H9 (cell line): ENCODE measurements at regions not wholly inside any gene's neighbourhood (a gene's known extent, or its start where the extent isn't known, plus 50 kb on each side); places are given as distances from the start of the nearest gene placed in this dataset.

Experiments used
- DNase-seq: peaks from one replicate; pipeline ENCODE4 v3.0.0-alpha.2; 2017
- H2AFZ ChIP-seq: one replicate; pipeline ENCODE4 v1.6.1; 2013; ENCODE audit warnings: mild to moderate bottlenecking, low read length, control low read depth, moderate library complexity
- H2AK5ac ChIP-seq: 2 replicates; pipeline ENCODE4 v1.6.1; 2013; ENCODE audit warnings: low read length, control low read depth, mixed read lengths; ENCODE audit not compliant: insufficient read length
- H2BK120ac ChIP-seq: one replicate; pipeline ENCODE4 v1.6.1; 2013; ENCODE audit warnings: low read depth, mild to moderate bottlenecking, low read length, control low read depth, inconsistent platforms; ENCODE audit not compliant: poor library complexity, severe bottlenecking
- H2BK12ac ChIP-seq: 2 replicates; pipeline ENCODE4 v1.6.1; 2013; ENCODE audit warnings: low read length, control low read depth, mixed read lengths, low read depth; ENCODE audit not compliant: insufficient read length
- H2BK15ac ChIP-seq: 2 replicates; pipeline ENCODE4 v1.6.1; 2013; ENCODE audit warnings: low read depth, low read length, control low read depth
- H2BK20ac ChIP-seq: one replicate; pipeline ENCODE4 v1.6.1; 2013; ENCODE audit warnings: low read depth, mild to moderate bottlenecking, low read length, control low read depth, inconsistent platforms; ENCODE audit not compliant: poor library complexity, severe bottlenecking
- H2BK5ac ChIP-seq: 2 replicates; pipeline ENCODE4 v1.6.1; 2013; ENCODE audit warnings: low read length, control low read depth, mixed read lengths; ENCODE audit not compliant: insufficient read length
- H3K14ac ChIP-seq: 2 replicates; pipeline ENCODE4 v1.6.1; 2013; ENCODE audit warnings: low read length, control low read depth; ENCODE audit not compliant: insufficient read depth
- H3K18ac ChIP-seq: 2 replicates; pipeline ENCODE4 v1.6.1; 2013; ENCODE audit warnings: low read depth, mild to moderate bottlenecking, mixed read lengths, low read length, control low read depth; ENCODE audit not compliant: insufficient read length
- H3K23ac ChIP-seq: 2 replicates; pipeline ENCODE4 v1.6.1; 2013; ENCODE audit warnings: low read length, control low read depth, mixed read lengths, low read depth; ENCODE audit not compliant: insufficient read length
- H3K23me2 ChIP-seq: 2 replicates; pipeline ENCODE4 v1.6.1; 2013; ENCODE audit warnings: low read depth, mild to moderate bottlenecking, mixed read lengths, low read length, control low read depth; ENCODE audit not compliant: insufficient read length, poor library complexity, severe bottlenecking
- H3K27ac ChIP-seq: 2 replicates; pipeline ENCODE4 v1.5.1; 2013; ENCODE audit warnings: low read length, control low read depth, mixed read lengths, low read depth; ENCODE audit not compliant: insufficient read length
- H3K27me3 ChIP-seq: 2 replicates; pipeline ENCODE4 v1.6.1; 2013; ENCODE audit warnings: low read length, control low read depth, inconsistent platforms; ENCODE audit not compliant: insufficient read depth
- H3K4ac ChIP-seq: 2 replicates; pipeline ENCODE4 v1.6.1; 2013; ENCODE audit warnings: low read depth, mild to moderate bottlenecking, control low read depth, inconsistent platforms, low read length, moderate library complexity
- H3K4me1 ChIP-seq: 2 replicates; pipeline ENCODE4 v1.6.1; 2013; ENCODE audit warnings: low read length, control low read depth, inconsistent platforms; ENCODE audit not compliant: insufficient read depth
- H3K4me2 ChIP-seq: 2 replicates; pipeline ENCODE4 v1.6.1; 2013; ENCODE audit warnings: low read length, control low read depth, mixed read lengths; ENCODE audit not compliant: insufficient read length, insufficient read depth
- H3K56ac ChIP-seq: 2 replicates; pipeline ENCODE4 v1.6.1; 2013; ENCODE audit warnings: low read depth, mild to moderate bottlenecking, mixed read lengths, low read length, control low read depth; ENCODE audit not compliant: insufficient read length
- H3K79me1 ChIP-seq: 2 replicates; pipeline ENCODE4 v1.6.1; 2013; ENCODE audit warnings: low read depth, mild to moderate bottlenecking, moderate library complexity, low read length, control low read depth, inconsistent platforms; ENCODE audit not compliant: insufficient read depth, poor library complexity, severe bottlenecking
- H3K79me2 ChIP-seq: 2 replicates; pipeline ENCODE4 v1.6.1; 2013; ENCODE audit warnings: low read length, control low read depth, inconsistent platforms; ENCODE audit not compliant: insufficient read depth
- H3K9ac ChIP-seq: 2 replicates; pipeline ENCODE4 v1.6.1; 2013; ENCODE audit warnings: low read length, control low read depth, mixed read lengths; ENCODE audit not compliant: insufficient read length; ENCODE audit errors: extremely low read depth
- H3K9me3 ChIP-seq: one replicate; pipeline ENCODE4 v1.6.1; 2013; ENCODE audit warnings: low read depth, low read length, inconsistent platforms; ENCODE audit not compliant: control insufficient read depth
- H3T11ph ChIP-seq: one replicate; pipeline ENCODE4 v1.6.1; 2013; ENCODE audit warnings: mild to moderate bottlenecking, low read length, control low read depth, inconsistent platforms
- H4K20me1 ChIP-seq: one replicate; pipeline ENCODE4 v1.6.1; 2013; ENCODE audit not compliant: control insufficient read depth, insufficient read length, insufficient read depth
- H4K5ac ChIP-seq: 2 replicates; pipeline ENCODE4 v1.6.1; 2013; ENCODE audit warnings: low read depth, mild to moderate bottlenecking, mixed read lengths, low read length, control low read depth; ENCODE audit not compliant: insufficient read length
- H4K8ac ChIP-seq: replicated peaks from 2 replicates; pipeline ENCODE4 v1.6.1; 2013; ENCODE audit warnings: low read length, control low read depth, mixed read lengths, low read depth; ENCODE audit not compliant: insufficient read length
- H4K91ac ChIP-seq: 2 replicates; pipeline ENCODE4 v1.6.1; 2013; ENCODE audit warnings: low read depth, mild to moderate bottlenecking, moderate library complexity, mixed read lengths, low read length, control low read depth; ENCODE audit not compliant: insufficient read length
- H3K27ac Mint-ChIP-seq, 3 experiments: 2 replicates in 2 of 3; 3 replicates in 1 of 3; pipeline ENCODE4 v1.8.0; 2020 to 2021; ENCODE audit warnings: mixed read lengths in 3 of 3, mild to moderate bottlenecking in 1 of 3, moderate library complexity in 1 of 3
- H3K27me3 Mint-ChIP-seq: 2 replicates; pipeline ENCODE4 v1.8.0; 2021; ENCODE audit warnings: low read depth, mild to moderate bottlenecking, moderate library complexity, mixed read lengths
- H3K36me3 Mint-ChIP-seq, 3 experiments: 2 replicates in 2 of 3; 3 replicates in 1 of 3; pipeline ENCODE4 v1.8.0; 2020 to 2021; ENCODE audit warnings: low read depth in 3 of 3, mixed read lengths in 3 of 3; ENCODE audit not compliant: insufficient read depth in 1 of 3
- H3K4me1 Mint-ChIP-seq, 2 experiments: 2 replicates each; pipeline ENCODE4 v1.8.0; 2020; ENCODE audit warnings: mixed read lengths in 2 of 2
- H3K4me3 Mint-ChIP-seq, 2 experiments: 2 replicates in 1 of 2; 3 replicates in 1 of 2; pipeline ENCODE4 v1.8.0; 2020 to 2021; ENCODE audit warnings: mild to moderate bottlenecking in 2 of 2, mixed read lengths in 2 of 2, moderate library complexity in 1 of 2
- H3K9me3 Mint-ChIP-seq, 2 experiments: 2 replicates in 1 of 2; 3 replicates in 1 of 2; pipeline ENCODE4 v1.8.0; 2020; ENCODE audit warnings: mild to moderate bottlenecking in 2 of 2, mixed read lengths in 2 of 2, moderate library complexity in 1 of 2
- CTCF ChIP-seq: fragments of 200-600 bp; sonication (generic); conservative IDR thresholded peaks from 3 replicates; pipeline ENCODE4 v1.8.0; 2021; ENCODE audit warnings: antibody characterized with exemption, mild to moderate bottlenecking
- WGBS: extraction: QIAGEN DNeasy Blood & Tissue Kit; methylation state at CpG from one replicate; pipeline ENCODE4 v1.1.7; 2013; ENCODE audit warnings: missing lambda C conversion rate, low lambda C conversion rate, mixed read lengths; ENCODE audit not compliant: insufficient read length; ENCODE audit errors: extremely low coverage; 5-methylcytosine and 5-hydroxymethylcytosine counted together

GRCh38 chr14:97070259-97070658, 273.1 kb downstream of the VRK1 start:
- Histone ChIP-seq H2BK12ac (no peak overlapping the region), H3K4me2 (no peak overlapping the region), H3K79me2 (no peaks in the 10 kb centered on the region), H3K4me1 (no peaks in the 10 kb centered on the region), H3K14ac (no peak overlapping the region), H3K18ac (no peak overlapping the region), H2BK5ac (no peak overlapping the region), H4K8ac (no peak overlapping the region), H2AFZ (no peak overlapping the region), H3K4ac (no peak overlapping the region), H3K27ac (no peak overlapping the region), H2BK20ac (no peak overlapping the region), H3K9me3 (no peaks in the 10 kb centered on the region), H3K56ac (no peak overlapping the region), H3K27me3 (no peaks in the 10 kb centered on the region), H4K5ac (no peak overlapping the region), H2AK5ac (no peak overlapping the region), H4K91ac (no peak overlapping the region), H2BK15ac (no peak overlapping the region), H2BK120ac (no peak overlapping the region), H3K23me2 (no peaks in the 10 kb centered on the region), H3K79me1 (no peaks in the 10 kb centered on the region), H3K23ac (no peak overlapping the region), H4K20me1 (no peaks in the 10 kb centered on the region), H3K9ac (no peak overlapping the region), H3T11ph (no peak overlapping the region)
- no peak for DNase-seq
- H3K27me3 Mint-ChIP-seq: peaks cover 6% of the 10 kb centered on the region
- TF ChIP-seq CTCF: no peak
- peaks cover 19% of the 10 kb centered on the region in 2 experiments for H3K4me1 Mint-ChIP-seq
- no CpG with 5 or more reads among the region's 6 CpGs for WGBS
- H3K27ac Mint-ChIP-seq: no peak overlapping the region
- no peak overlapping the region for H3K4me3 Mint-ChIP-seq
- no peaks in the 10 kb centered on the region for H3K36me3 Mint-ChIP-seq
- H3K9me3 Mint-ChIP-seq: no peaks in the 10 kb centered on the region
